Loucy (cell line): ENCODE measurements at regions not wholly inside any gene's neighbourhood (a gene's known extent, or its start where the extent isn't known, plus 50 kb on each side); places are given as distances from the start of the nearest gene placed in this dataset.

ENCODE experiments used
- H2AFZ ChIP-seq: fragments of 200-600 bp; sonication (generic); 2 replicates; pipeline ENCODE4 v1.6.0; 2016; ENCODE audit warnings: antibody characterized with exemption, mild to moderate bottlenecking, low read length, moderate library complexity
- H3F3A ChIP-seq: fragments of 200-600 bp; 2 replicates; pipeline ENCODE4 v1.6.0; 2016; ENCODE audit warnings: antibody characterized with exemption, low read depth, mild to moderate bottlenecking
- H3K27me3 ChIP-seq: fragments of 200-600 bp; sonication (generic); 2 replicates; pipeline ENCODE4 v1.6.1; 2014; ENCODE audit warnings: low read length, mild to moderate bottlenecking; ENCODE audit not compliant: insufficient read depth, poor library complexity, severe bottlenecking
- H3K36me3 ChIP-seq: fragments of 200-600 bp; sonication (generic); 2 replicates; pipeline ENCODE4 v1.6.1; 2016; ENCODE audit warnings: low read length; ENCODE audit not compliant: insufficient read depth
- H3K4me1 ChIP-seq: fragments of 200-600 bp; sonication (generic); 2 replicates; pipeline ENCODE4 v1.5.1; 2014; ENCODE audit warnings: low read length, mild to moderate bottlenecking; ENCODE audit not compliant: insufficient read depth, poor library complexity, severe bottlenecking
- H3K4me2 ChIP-seq: fragments of 200-600 bp; sonication (generic); 2 replicates; pipeline ENCODE4 v1.6.0; 2014; ENCODE audit warnings: antibody characterized with exemption, low read length, low read depth, mild to moderate bottlenecking; ENCODE audit not compliant: poor library complexity, severe bottlenecking
- H3K4me3 ChIP-seq: fragments of 200-600 bp; sonication (generic); 2 replicates; pipeline ENCODE4 v1.5.1; 2014; ENCODE audit warnings: low read length, mild to moderate bottlenecking, mixed read lengths; ENCODE audit not compliant: poor library complexity, severe bottlenecking
- H3K79me2 ChIP-seq: fragments of 200-600 bp; sonication (generic); 2 replicates; pipeline ENCODE4 v1.6.1; 2014; ENCODE audit warnings: low read length; ENCODE audit not compliant: insufficient read depth
- H3K9ac ChIP-seq: fragments of 200-600 bp; sonication (generic); 2 replicates; pipeline ENCODE4 v1.6.0; 2014; ENCODE audit warnings: mild to moderate bottlenecking, low read depth, low read length, moderate library complexity; ENCODE audit not compliant: poor library complexity, severe bottlenecking
- H3K9me2 ChIP-seq: fragments of 200-600 bp; sonication (generic); replicated peaks from 2 replicates; pipeline ENCODE4 v1.6.1; 2016; ENCODE audit warnings: low read depth, low read length, mixed read lengths
- H3K9me3 ChIP-seq: fragments of 200-600 bp; sonication (generic); 2 replicates; pipeline ENCODE4 v1.6.1; 2014; ENCODE audit warnings: mild to moderate bottlenecking, antibody characterized with exemption, low read length, low read depth; ENCODE audit not compliant: insufficient read depth
- H4K20me1 ChIP-seq: fragments of 200-600 bp; sonication (generic); 2 replicates; pipeline ENCODE4 v1.6.0; 2014; ENCODE audit warnings: antibody characterized with exemption, low read length, mild to moderate bottlenecking; ENCODE audit not compliant: insufficient read depth, poor library complexity, severe bottlenecking
- CTCF ChIP-seq: fragments of 200-600 bp; sonication (generic); conservative IDR thresholded peaks from 2 replicates; pipeline ENCODE4 v1.5.1; 2014; ENCODE audit warnings: mild to moderate bottlenecking, antibody characterized with exemption, low read length
- EZH2phosphoT487 ChIP-seq: fragments of 200-600 bp; IDR thresholded peaks from 2 replicates; pipeline ENCODE4 v1.6.1; 2018; ENCODE audit warnings: antibody characterized with exemption, mild to moderate bottlenecking, moderate library complexity, borderline replicate concordance

DNA sequence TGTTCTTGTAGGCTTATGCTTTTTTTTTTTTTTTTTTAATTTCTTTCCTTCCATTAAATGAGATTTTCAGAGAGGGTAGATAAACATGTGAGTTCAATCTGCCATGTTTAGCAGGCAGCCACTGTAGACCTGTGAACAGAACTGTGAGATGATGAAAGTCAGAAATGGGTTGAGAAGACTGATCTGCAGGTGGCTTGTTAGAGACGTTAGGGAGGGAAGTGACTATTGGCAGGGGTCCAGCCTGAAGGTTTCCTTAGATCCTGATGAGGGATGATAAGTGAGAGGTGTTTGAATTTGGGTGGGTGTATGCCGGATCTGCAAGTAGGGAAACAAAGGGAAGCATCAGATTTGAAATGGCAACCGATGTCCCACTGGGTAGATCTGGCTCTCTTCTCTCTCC, 157.8 kb downstream of the HS3ST3B1 start:
- no peaks in the 10 kb centered on the region for H3K9me3 ChIP-seq
- no peaks in the 10 kb centered on the region for H3K79me2 ChIP-seq
- H3K36me3 ChIP-seq = no peaks in the 10 kb centered on the region
- H3F3A ChIP-seq = no peaks in the 10 kb centered on the region
- H4K20me1 ChIP-seq = no peaks in the 10 kb centered on the region
- no peaks in the 10 kb centered on the region for H3K9me2 ChIP-seq
- no peak overlapping the region for H2AFZ ChIP-seq
- H3K4me3 ChIP-seq = no peak overlapping the region
- TF ChIP-seq CTCF (no peak), EZH2phosphoT487 (no peak)
- no peaks in the 10 kb centered on the region for H3K27me3 ChIP-seq
- no peak overlapping the region for H3K9ac ChIP-seq
- no peak overlapping the region for H3K4me2 ChIP-seq
- H3K4me1 ChIP-seq = no peaks in the 10 kb centered on the region

GRCh38 chr17:14454746-14455145, 153.9 kb downstream of the HS3ST3B1 start:
- TF ChIP-seq EZH2phosphoT487 = no peak
- no peak for TF ChIP-seq CTCF
- no peak overlapping the region for H2AFZ ChIP-seq
- H3K9me3 ChIP-seq = no peaks in the 10 kb centered on the region
- H3K79me2 ChIP-seq = no peaks in the 10 kb centered on the region
- no peaks in the 10 kb centered on the region for H3K9me2 ChIP-seq
- no peaks in the 10 kb centered on the region for H3F3A ChIP-seq
- no peaks in the 10 kb centered on the region for H3K27me3 ChIP-seq
- no peak overlapping the region for H3K9ac ChIP-seq
- no peaks in the 10 kb centered on the region for H4K20me1 ChIP-seq
- H3K36me3 ChIP-seq = no peaks in the 10 kb centered on the region
- no peak overlapping the region for H3K4me3 ChIP-seq
- no peak overlapping the region for H3K4me2 ChIP-seq
- H3K4me1 ChIP-seq = no peaks in the 10 kb centered on the region

DNA sequence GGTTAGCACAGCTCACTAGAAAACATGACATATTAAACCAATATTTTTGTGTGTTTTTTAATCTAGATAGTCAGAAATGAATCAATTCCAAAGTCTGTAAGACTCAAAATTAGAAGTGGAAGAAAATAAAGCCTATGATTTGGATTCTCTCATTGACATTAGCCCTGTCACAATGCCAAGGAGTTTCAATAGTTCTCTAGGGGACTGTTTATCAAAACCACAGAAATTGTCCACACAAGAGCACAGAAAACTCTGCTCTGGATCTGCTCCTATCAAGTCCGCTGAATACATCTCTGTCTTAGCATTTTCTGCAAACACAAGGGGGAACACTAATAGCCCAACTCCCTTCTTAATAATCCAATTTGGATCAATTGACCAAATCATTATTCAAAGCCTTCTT, 152.0 kb downstream of the HS3ST3B1 start:
- no peaks in the 10 kb centered on the region for H3K4me1 ChIP-seq

More for the DNA sequence above, 152.0 kb downstream of the HS3ST3B1 start:
- no peaks in the 10 kb centered on the region for H3K9me2 ChIP-seq
- no peak overlapping the region for H3K9ac ChIP-seq
- no peak overlapping the region for H3K4me3 ChIP-seq
- TF ChIP-seq EZH2phosphoT487 = no peak
- no peak for TF ChIP-seq CTCF
- no peaks in the 10 kb centered on the region for H4K20me1 ChIP-seq
- H3F3A ChIP-seq = no peaks in the 10 kb centered on the region
- H3K36me3 ChIP-seq = no peaks in the 10 kb centered on the region
- no peak overlapping the region for H2AFZ ChIP-seq
- no peaks in the 10 kb centered on the region for H3K27me3 ChIP-seq
- H3K79me2 ChIP-seq = no peaks in the 10 kb centered on the region
- H3K9me3 ChIP-seq = no peaks in the 10 kb centered on the region; the same call in 1 of the 2 replicates
- no peak overlapping the region for H3K4me2 ChIP-seq
